ENCODE measurements at regions not wholly inside any gene's neighbourhood (a gene's known extent, or its start where the extent isn't known, plus 50 kb on each side); places are given as distances from the start of the nearest gene placed in this dataset.

GRCh38 chr7:16065939-16066338, 355.4 kb downstream of the CRPPA start:
- H3K27me3 ChIP-seq (ENCODE audit: control insufficient read depth, insufficient read depth, low read length): no peaks in the 10 kb centered on the region
- ChIA-PET POLR2A (no interaction called here), CTCF (interaction anchor here (1.0 kb wide), 1 partner anchor 738 kb away, joined by 4 read pairs; no protein-coding TSS in a partner anchor)
- H3K36me3 ChIP-seq (ENCODE audit: control insufficient read depth, insufficient read depth, low read length): no peaks in the 10 kb centered on the region
- TF ChIP-seq, protein P1, sequence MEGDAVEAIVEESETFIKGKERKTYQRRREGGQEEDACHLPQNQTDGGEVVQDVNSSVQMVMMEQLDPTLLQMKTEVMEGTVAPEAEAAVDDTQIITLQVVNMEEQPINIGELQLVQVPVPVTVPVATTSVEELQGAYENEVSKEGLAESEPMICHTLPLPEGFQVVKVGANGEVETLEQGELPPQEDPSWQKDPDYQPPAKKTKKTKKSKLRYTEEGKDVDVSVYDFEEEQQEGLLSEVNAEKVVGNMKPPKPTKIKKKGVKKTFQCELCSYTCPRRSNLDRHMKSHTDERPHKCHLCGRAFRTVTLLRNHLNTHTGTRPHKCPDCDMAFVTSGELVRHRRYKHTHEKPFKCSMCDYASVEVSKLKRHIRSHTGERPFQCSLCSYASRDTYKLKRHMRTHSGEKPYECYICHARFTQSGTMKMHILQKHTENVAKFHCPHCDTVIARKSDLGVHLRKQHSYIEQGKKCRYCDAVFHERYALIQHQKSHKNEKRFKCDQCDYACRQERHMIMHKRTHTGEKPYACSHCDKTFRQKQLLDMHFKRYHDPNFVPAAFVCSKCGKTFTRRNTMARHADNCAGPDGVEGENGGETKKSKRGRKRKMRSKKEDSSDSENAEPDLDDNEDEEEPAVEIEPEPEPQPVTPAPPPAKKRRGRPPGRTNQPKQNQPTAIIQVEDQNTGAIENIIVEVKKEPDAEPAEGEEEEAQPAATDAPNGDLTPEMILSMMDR (IDR thresholded peaks at IDR 0.05; ENCODE audit: insufficient read depth, low read depth, low read length): no peak
- H3K4me3 ChIP-seq (ENCODE audit: low read depth, low read length): no peak overlapping the region
- DNase-seq (ENCODE audit: low read depth): no peak

DNA sequence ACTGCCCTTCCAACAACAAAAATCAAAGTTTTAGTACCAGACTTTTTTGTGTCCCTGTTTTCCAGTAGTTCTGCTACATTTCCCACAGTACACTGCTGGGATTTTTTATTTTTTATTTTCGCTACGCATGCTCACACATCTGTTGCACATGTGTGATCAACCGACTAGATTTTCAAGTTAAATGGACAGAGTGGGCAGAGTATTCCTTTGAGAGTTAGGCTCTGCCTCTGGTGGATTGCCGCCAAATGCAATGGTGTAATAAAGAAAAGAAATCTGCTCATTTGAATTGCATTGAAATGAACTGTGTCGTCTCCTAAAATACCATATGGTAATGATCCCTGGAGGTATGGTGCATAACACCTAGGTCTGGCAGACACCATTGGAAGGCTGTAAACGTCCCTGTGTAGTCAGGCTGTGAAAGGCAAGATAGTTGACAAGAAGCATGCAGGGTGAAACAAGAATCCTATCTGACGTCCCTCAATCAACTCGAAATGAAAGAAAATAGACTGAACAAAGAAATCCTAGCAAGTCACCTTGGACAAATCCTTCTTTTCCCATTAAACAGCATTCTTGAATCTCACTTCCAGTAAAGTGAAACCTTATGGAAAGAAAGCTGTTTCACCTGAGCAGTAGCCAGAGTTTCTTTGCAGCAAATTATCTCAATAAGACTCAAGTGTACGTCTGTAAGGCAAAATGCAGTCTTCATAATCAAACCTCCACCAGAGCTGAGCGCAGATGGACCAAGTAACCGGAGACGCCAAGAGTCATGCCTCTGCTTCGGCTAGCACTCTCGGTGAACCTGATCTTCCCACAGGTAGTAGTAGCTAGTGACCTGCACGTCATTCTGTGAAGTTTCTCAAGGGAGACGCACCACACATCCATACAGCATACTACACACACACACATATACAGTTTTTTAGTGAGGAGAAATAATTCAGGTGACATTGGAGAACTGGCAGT, 357.3 kb downstream of the CRPPA start:
- Histone ChIP-seq H3K4me3 (ENCODE audit: low read depth, low read length) (no peak overlapping the region), H3K27me3 (ENCODE audit: control insufficient read depth, insufficient read depth, low read length) (no peaks in the 10 kb centered on the region), H3K36me3 (ENCODE audit: control insufficient read depth, insufficient read depth, low read length) (no peaks in the 10 kb centered on the region)
- ChIA-PET POLR2A (no interaction called here), CTCF (interaction anchor here (1.4 kb wide), 1 partner anchor 14 kb away, joined by 5 read pairs; no protein-coding TSS in a partner anchor)
- DNase-seq (ENCODE audit: low read depth): peak; percentile 22
- TF ChIP-seq, protein P1 (IDR thresholded peaks at IDR 0.05; ENCODE audit: insufficient read depth, low read depth, low read length): no peak

DNA sequence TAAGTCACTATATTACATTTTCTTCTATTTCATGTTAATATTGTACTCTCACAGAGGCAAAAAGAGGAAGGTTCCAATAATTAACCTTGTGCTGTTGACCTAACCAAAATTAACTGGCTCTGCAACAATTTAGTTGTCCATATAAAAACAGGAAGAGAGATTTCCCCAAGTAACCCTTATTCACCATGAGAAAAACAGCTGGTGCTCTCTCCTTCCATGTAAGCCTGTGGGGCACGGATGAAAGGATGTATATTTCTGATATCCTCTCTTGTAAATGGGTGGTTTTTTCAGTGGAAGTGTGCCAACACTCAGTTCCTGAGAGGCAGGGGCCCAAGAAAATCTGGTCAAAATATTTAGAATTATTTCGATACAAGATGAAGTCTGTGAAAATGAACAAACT, 358.1 kb downstream of the CRPPA start:
- Histone ChIP-seq H3K36me3 (ENCODE audit: control insufficient read depth, insufficient read depth, low read length) (no peaks in the 10 kb centered on the region), H3K4me3 (ENCODE audit: low read depth, low read length) (no peak overlapping the region), H3K27me3 (ENCODE audit: control insufficient read depth, insufficient read depth, low read length) (no peaks in the 10 kb centered on the region)
- POLR2A ChIA-PET: no interaction called here
- CTCF ChIA-PET: no interaction called here
- DNase-seq (ENCODE audit: low read depth): no peak
- TF ChIP-seq, protein P1 (IDR thresholded peaks at IDR 0.05; ENCODE audit: insufficient read depth, low read depth, low read length): no peak

GRCh38 chr7:16062269-16062668, 359.1 kb downstream of the CRPPA start:
- H3K4me3 ChIP-seq (ENCODE audit: low read depth, low read length): no peak overlapping the region
- POLR2A ChIA-PET: no interaction called here
- peak; percentile 46 for DNase-seq (ENCODE audit: low read depth)

DNA sequence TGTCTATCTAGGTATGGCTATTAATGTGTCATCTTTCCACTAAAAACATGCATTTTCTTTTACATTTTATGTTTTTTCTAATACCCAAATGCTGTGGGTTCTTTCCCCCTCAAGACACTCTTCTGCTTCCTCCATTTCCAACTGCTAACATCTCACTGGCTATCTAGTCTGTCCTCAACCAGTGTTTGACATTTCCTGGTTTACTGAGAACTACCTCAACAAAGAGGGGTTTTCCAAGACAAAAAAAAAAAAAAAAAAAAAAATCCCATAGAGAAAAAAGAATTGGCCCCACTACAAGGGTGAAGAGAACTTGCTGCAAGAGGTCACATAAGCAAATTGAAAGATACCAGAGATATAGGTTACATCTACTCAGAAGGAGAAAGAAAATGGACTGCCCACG, 359.7 kb downstream of the CRPPA start:
- ChIA-PET CTCF (no interaction called here), POLR2A (no interaction called here)
- Histone ChIP-seq H3K36me3 (ENCODE audit: control insufficient read depth, insufficient read depth, low read length) (no peaks in the 10 kb centered on the region), H3K4me3 (ENCODE audit: low read depth, low read length) (no peak overlapping the region), H3K27me3 (ENCODE audit: control insufficient read depth, insufficient read depth, low read length) (no peaks in the 10 kb centered on the region)
- TF ChIP-seq, protein P1 (IDR thresholded peaks at IDR 0.05; ENCODE audit: insufficient read depth, low read depth, low read length): no peak
- DNase-seq (ENCODE audit: low read depth): no peak

More at GRCh38 chr7:16062269-16062668, 359.1 kb downstream of the CRPPA start:
- CTCF ChIA-PET: no interaction called here
- no peaks in the 10 kb centered on the region for H3K27me3 ChIP-seq (ENCODE audit: control insufficient read depth, insufficient read depth, low read length)
- H3K36me3 ChIP-seq (ENCODE audit: control insufficient read depth, insufficient read depth, low read length): no peaks in the 10 kb centered on the region
- TF ChIP-seq, protein P1 (IDR thresholded peaks at IDR 0.05; ENCODE audit: insufficient read depth, low read depth, low read length): no peak
